RWPE2 (cell line): ENCODE measurements at regions not wholly inside any gene's neighbourhood (a gene's known extent, or its start where the extent isn't known, plus 50 kb on each side); places are given as distances from the start of the nearest gene placed in this dataset.
"Not testable (repeated sequence)": the region's sequence is repeated elsewhere in the genome, so short reads cannot be mapped to it uniquely, and the experiment has no call there.

Experiments used
- ATAC-seq: fragments of 200-7000 bp; cut with Tn5 transposase; 3 replicates; pipeline ENCODE4 v1.9.1; 2021; ENCODE audit warnings: low read depth
- DNase-seq: peaks from one replicate; pipeline ENCODE4 v3.0.0-alpha.2; 2020; ENCODE audit warnings: low spot score
- H3K27ac ChIP-seq: fragments of 450-650 bp; 2 replicates; pipeline ENCODE4 v1.5.1; 2017; ENCODE audit warnings: mild to moderate bottlenecking; ENCODE audit not compliant: poor library complexity, severe bottlenecking
- H3K27me3 ChIP-seq: fragments of 250-450 bp; sonication (Bioruptor Pico); 2 replicates; pipeline ENCODE4 v1.5.1; 2021; ENCODE audit warnings: mild to moderate bottlenecking, moderate library complexity; ENCODE audit not compliant: insufficient read depth, poor library complexity, severe bottlenecking
- H3K36me3 ChIP-seq: fragments of 250-450 bp; sonication (Bioruptor Pico); 2 replicates; pipeline ENCODE4 v1.5.1; 2020; ENCODE audit warnings: low read depth, mild to moderate bottlenecking, moderate library complexity
- H3K4me1 ChIP-seq: fragments of 250-450 bp; sonication (Bioruptor Pico); 2 replicates; pipeline ENCODE4 v1.5.1; 2021; ENCODE audit warnings: mild to moderate bottlenecking, moderate library complexity; ENCODE audit not compliant: insufficient read depth, poor library complexity, severe bottlenecking
- H3K4me3 ChIP-seq: fragments of 250-450 bp; sonication (Bioruptor Pico); 2 replicates; pipeline ENCODE4 v1.5.1; 2021; ENCODE audit warnings: mild to moderate bottlenecking, moderate library complexity; ENCODE audit not compliant: severe bottlenecking
- H3K9me3 ChIP-seq: fragments of 250-450 bp; sonication (Bioruptor Pico); 2 replicates; pipeline ENCODE4 v1.5.1; 2021; ENCODE audit warnings: mild to moderate bottlenecking, moderate library complexity; ENCODE audit not compliant: severe bottlenecking
- CTCF ChIP-seq: fragments of 450-650 bp; IDR thresholded peaks from one replicate; pipeline ENCODE4 v1.5.1; 2017; ENCODE audit warnings: mild to moderate bottlenecking, moderate library complexity; ENCODE audit not compliant: poor library complexity, severe bottlenecking

- no peak for DNase-seq
- ATAC-seq, result no peak
- H3K9me3 ChIP-seq, result no peaks in the 10 kb centered on the region
- H3K27me3 ChIP-seq, result no peaks in the 10 kb centered on the region
- H3K36me3 ChIP-seq, result no peaks in the 10 kb centered on the region
- peaks cover 10% of the 10 kb centered on the region for H3K4me1 ChIP-seq
- no peak overlapping the region for H3K4me3 ChIP-seq
- no peak for TF ChIP-seq CTCF
- H3K27ac ChIP-seq, result no peak overlapping the region
Observed at GRCh38 chr2:158882297-158882696, 86.1 kb upstream of the TANC1 start.

- H3K9me3 ChIP-seq, H3K27me3 ChIP-seq, ATAC-seq, H3K36me3 ChIP-seq, H3K4me3 ChIP-seq, DNase-seq: not testable (repeated sequence)
- Histone ChIP-seq H3K4me1 (peaks cover 32% of the 10 kb centered on the region), H3K27ac (peak overlapping the region; percentile 97)
Observed at GRCh38 chr2:158884552-158884951, 83.9 kb upstream of the TANC1 start.

GRCh38 chr2:158885018-158885678 is 83.3 kb upstream of the TANC1 start:
- Histone ChIP-seq H3K27ac (peak overlapping the region; percentile 97), H3K4me1 (peaks cover 38% of the 10 kb centered on the region)
- H3K9me3 ChIP-seq, H3K36me3 ChIP-seq, DNase-seq, ATAC-seq, H3K27me3 ChIP-seq, H3K4me3 ChIP-seq: not testable (repeated sequence)
- TF ChIP-seq CTCF, result peak; percentile 77

GRCh38 chr2:158885679-158886050 is 82.8 kb upstream of the TANC1 start:
- Histone ChIP-seq H3K4me1 (peaks cover 40% of the 10 kb centered on the region), H3K27ac (peak overlapping the region; percentile 97)
- not testable (repeated sequence) for H3K27me3 ChIP-seq, ATAC-seq, H3K9me3 ChIP-seq, H3K4me3 ChIP-seq, H3K36me3 ChIP-seq
- peak; percentile 74 for DNase-seq

GRCh38 chr2:158889135-158889853 is 79.1 kb upstream of the TANC1 start:
- Histone ChIP-seq H3K4me1 (peaks cover 65% of the 10 kb centered on the region), H3K27ac (peak overlapping the region; percentile 97), H3K4me3 (no peak overlapping the region), H3K9me3 (no peaks in the 10 kb centered on the region), H3K36me3 (no peaks in the 10 kb centered on the region), H3K27me3 (no peaks in the 10 kb centered on the region)
- DNase-seq (no peak), ATAC-seq (peak; percentile 16)
- TF ChIP-seq CTCF, result no peak
